OCI-LY3 (cell line): ENCODE measurements at regions not wholly inside any gene's neighbourhood (a gene's known extent, or its start where the extent isn't known, plus 50 kb on each side); places are given as distances from the start of the nearest gene placed in this dataset.

Experiments used
- CTCF ChIP-seq: fragments of 200-600, 300-600 bp; sonication (generic); IDR thresholded peaks from 2 replicates; pipeline ENCODE4 v1.5.1; 2014; ENCODE audit warnings: antibody characterized with exemption, low read length, low read depth
- EZH2phosphoT487 ChIP-seq: fragments of 200-600 bp; shearing (Covaris generic); IDR thresholded peaks from 2 replicates; pipeline ENCODE4 v1.6.1; 2018; ENCODE audit warnings: antibody characterized with exemption, mixed run types, low read depth

GRCh38 chr12:31224768-31225448, 101.0 kb downstream of the SINHCAF start:
- TF ChIP-seq CTCF (no peak), EZH2phosphoT487 (no peak)
